ENCODE measurements at regions not wholly inside any gene's neighbourhood (a gene's known extent, or its start where the extent isn't known, plus 50 kb on each side); places are given as distances from the start of the nearest gene placed in this dataset.

DNA sequence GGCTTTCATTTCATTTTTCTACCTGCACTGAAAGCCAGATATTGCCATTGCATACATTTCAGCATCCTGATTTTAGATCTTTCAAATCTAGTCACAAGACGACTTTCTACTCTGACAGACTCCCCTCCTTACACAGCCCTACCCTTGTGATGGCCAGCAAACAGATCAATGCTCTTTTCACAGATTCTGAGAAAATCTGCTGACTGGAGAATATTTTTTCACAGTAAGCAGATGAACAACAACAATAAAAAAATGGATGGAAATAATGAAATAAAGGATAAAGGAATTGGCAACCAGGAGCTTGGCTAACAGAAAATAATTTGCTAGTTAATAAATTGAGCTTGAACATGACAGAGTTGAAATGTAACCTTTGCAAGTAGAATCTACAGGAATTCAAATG is 527.2 kb downstream of the IRS1 start:
- H3K27me3 Mint-ChIP-seq, result peaks cover 40% of the 10 kb centered on the region
- H3K4me1 Mint-ChIP-seq, result no peaks in the 10 kb centered on the region
- no peak overlapping the region for H3K4me3 Mint-ChIP-seq
- no peak overlapping the region for H3K27ac Mint-ChIP-seq
- H3K36me3 Mint-ChIP-seq, result no peaks in the 10 kb centered on the region
- H3K9me3 Mint-ChIP-seq, result no peaks in the 10 kb centered on the region
- no peak for ATAC-seq

DNA sequence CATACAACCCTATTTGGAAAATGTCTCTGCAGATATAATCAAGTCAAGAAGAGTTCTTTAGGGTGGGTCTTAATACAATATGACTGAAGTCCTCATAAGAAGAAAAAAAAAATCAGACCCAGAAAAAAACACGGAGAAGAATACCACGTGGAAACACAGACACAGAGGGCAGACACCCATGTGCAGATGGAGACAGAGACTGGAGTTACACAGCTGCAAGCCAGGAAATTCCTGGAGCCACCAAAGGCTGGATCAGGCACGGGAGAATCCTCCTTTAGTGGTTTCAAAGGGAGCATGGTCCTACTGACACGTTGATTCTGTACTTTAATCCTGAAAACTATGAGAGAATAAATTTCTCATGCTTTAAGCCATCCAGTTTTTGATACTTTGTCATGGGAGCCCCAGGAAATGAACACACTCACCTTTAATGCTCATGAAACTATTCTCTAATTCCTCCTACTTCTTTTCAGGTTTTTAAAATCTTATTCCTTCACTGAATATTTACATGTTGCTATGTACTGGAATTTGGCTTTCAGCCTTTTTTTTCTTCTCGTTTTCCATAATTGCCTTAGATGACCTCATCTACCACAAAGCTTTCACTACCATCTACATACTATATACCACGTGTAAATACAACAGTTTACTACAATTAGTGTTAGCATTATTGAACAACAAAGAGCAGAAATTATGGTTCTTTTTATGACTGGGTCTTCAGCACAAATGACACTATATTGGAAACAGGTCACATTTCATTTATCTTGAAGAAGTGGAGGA is 529.1 kb downstream of the IRS1 start:
- Mint-ChIP-seq H3K4me3 (no peak overlapping the region), H3K27ac (no peak overlapping the region), H3K36me3 (no peaks in the 10 kb centered on the region), H3K4me1 (no peaks in the 10 kb centered on the region), H3K27me3 (peaks cover 29% of the 10 kb centered on the region), H3K9me3 (no peaks in the 10 kb centered on the region)
- no peak for ATAC-seq

DNA sequence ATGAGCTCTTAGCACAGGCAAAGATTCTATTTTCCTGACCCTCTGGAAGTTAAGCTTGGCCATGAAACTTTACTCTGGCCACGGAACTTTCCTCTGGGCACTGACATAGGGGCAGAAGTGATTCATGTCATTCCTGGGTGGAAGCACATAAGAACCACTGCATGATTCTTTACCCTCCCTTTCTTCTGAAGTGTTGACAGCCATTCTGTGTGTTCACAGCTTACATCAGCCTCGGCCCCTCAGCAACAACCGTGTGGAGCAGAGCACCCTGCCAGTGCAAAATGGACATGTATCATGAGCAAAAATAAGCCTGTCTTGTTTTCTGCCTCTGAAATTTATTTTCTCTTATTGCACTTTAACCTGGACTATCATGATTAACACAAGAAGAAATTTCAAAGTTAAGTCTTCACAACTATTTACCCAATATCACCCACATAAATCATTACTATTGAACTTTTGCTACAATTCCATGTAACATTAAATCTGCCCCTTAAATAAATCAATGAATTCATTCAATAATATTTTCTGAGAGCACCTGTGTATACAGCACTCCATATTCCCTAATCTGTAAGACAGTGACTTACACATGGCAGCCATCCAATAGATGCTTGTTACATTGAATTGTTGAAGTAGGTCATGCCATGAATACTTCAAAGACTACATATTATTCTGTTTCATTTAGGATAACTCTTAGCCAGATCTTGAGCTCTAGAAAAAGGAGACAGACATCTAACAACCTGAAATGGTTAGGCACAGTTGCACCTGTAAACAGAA is 531.9 kb downstream of the IRS1 start:
- Mint-ChIP-seq H3K4me3 (no peak overlapping the region), H3K27me3 (peaks cover 29% of the 10 kb centered on the region), H3K36me3 (no peaks in the 10 kb centered on the region), H3K9me3 (peaks cover 1% of the 10 kb centered on the region), H3K4me1 (no peaks in the 10 kb centered on the region), H3K27ac (no peak overlapping the region)
- ATAC-seq, result no peak

DNA sequence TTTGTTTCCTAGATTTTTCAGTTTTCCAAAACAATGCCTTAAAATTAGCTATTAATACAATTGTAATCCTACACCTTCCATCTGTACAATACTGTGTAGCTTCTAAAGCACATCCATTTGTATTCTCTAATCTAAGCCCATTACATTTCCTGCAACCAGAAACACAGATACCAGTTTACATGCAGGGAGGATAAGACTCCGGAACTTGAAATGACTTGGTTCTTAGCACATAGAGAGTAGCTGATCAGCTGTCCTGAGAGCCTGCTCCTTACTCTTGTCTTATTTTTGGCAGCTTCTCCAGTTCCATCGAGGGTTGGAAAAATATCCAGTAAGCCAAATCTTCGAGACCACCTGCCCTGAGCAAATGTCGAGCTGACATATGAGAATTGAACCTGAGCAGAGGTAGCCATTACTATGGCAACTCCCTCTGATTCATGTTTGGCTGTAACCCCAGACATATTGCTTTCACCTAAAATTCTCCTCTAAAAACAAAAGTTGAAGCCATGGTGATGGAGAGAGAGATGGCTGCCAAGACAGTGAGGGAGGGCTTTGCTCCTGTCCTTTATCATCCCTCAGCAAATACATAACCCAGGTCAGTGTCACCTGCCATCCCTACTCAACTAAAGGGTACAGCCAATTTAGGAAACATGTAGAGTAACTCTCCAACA is 542.8 kb downstream of the IRS1 start:
- no peak overlapping the region for H3K27ac Mint-ChIP-seq
- no peaks in the 10 kb centered on the region for H3K36me3 Mint-ChIP-seq
- no peak overlapping the region for H3K4me3 Mint-ChIP-seq
- H3K27me3 Mint-ChIP-seq, result no peaks in the 10 kb centered on the region
- no peaks in the 10 kb centered on the region for H3K4me1 Mint-ChIP-seq
- H3K9me3 Mint-ChIP-seq, result peaks cover 3% of the 10 kb centered on the region
- ATAC-seq, result no peak

DNA sequence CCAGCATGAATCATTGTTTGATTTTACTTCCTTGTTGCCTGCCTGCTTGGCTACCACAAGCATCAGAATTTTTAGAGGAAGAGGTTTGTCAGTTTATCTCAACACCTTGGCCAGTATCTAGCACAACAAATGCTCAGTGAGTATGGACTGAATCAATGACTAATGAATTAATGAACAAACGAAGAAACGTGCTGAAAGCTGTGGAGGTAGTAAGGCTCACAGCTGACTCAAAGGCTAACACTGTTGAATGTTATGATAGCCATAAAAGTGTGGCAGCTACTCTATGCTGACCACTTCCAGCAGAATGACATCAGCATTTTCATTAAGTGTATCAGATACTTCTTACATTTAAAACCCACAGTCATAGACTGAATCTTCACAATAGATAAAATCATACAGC is 543.4 kb downstream of the IRS1 start:
- Mint-ChIP-seq H3K4me3 (no peak overlapping the region), H3K27ac (no peak overlapping the region), H3K27me3 (no peaks in the 10 kb centered on the region), H3K4me1 (no peaks in the 10 kb centered on the region), H3K36me3 (no peaks in the 10 kb centered on the region), H3K9me3 (peaks cover 3% of the 10 kb centered on the region)
- ATAC-seq, result no peak

DNA sequence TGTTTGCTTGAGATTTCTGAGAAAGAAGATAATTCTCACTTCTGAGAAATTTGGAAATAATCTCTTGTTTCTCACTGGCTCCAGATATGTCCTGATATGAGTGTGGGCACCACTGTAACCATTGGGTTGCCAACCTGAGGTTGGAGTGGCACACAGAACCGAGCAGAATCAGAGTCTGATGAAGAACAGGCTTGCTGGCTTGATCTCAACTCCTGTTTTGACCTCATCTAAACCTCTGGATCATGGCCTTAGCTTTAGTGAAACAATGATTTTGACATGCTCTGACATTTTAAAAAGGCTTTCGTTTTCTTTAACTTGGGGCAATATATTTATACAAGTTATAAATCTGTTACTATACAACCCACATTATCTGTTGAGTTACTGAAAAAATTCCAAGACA is 548.0 kb downstream of the IRS1 start:
- Mint-ChIP-seq H3K4me1 (no peaks in the 10 kb centered on the region), H3K9me3 (no peaks in the 10 kb centered on the region), H3K36me3 (no peaks in the 10 kb centered on the region), H3K27ac (no peak overlapping the region), H3K4me3 (no peak overlapping the region), H3K27me3 (peaks cover 9% of the 10 kb centered on the region)
- ATAC-seq, result no peak

DNA sequence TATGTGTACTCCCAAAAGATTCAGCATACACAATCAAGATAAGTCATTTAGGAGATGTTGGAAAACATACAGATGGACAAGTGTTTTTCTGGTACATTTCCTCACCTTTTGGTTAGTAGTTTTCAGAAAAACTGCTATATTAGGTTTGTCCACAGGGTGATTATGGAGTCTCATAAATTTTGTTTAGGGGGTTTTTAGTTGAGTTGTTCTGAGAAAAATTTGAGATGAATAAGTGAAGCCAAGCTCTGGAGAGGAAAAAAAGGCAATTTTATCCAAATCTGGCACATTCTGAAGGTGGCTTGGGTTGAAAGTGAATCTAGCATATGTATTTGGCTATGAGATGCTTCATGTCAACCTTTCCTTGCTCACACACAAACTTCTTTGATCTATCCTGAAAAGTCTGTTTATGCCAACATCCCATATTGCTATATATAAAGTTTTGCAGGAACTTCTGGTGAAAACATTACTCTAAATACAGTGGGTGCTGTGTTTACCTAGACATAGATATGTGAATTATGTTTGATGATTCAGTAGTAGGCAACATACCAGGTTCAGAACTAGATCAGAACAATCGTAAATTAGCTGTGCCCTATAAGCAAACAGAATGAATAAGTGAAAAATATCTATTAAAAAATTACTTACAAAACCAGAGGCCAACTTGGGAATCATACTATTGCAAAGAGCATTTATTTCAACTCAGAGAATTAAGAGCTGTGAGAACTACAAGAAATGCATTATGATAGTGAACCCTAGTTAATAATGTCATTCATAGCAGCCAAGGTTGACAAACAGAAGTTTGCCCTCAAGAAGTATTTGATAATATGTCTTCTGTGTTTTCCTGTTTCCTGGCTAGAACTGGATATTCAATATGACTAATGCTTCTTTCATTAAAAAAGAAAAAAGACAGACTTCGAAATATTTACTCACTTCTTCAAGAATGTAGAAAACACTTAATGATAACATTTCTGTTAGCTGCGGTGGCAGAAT is 552.0 kb downstream of the IRS1 start:
- peaks cover 9% of the 10 kb centered on the region for H3K27me3 Mint-ChIP-seq
- H3K4me1 Mint-ChIP-seq, result no peaks in the 10 kb centered on the region
- no peak for ATAC-seq
- no peaks in the 10 kb centered on the region for H3K36me3 Mint-ChIP-seq
- peaks cover 4% of the 10 kb centered on the region for H3K9me3 Mint-ChIP-seq
- no peak overlapping the region for H3K4me3 Mint-ChIP-seq
- H3K27ac Mint-ChIP-seq, result no peak overlapping the region

DNA sequence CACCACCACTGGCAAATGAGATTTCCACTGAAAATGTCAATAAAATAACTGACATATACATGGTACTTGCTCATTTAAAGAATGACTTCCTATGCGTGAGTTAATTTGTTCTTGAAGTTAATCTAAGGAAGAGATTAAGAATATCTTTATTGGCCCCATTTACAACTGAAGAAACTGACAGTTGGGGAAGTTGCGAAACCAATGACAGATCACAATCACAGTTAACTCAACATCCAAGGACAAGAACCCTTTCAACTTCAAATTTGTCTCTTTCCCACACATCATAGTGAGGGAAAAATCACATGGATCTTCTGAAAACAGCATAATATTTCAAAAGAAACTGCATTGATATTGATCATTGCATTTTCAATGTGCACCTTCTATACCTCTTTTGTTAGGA is 565.4 kb downstream of the IRS1 start:
- no peaks in the 10 kb centered on the region for H3K4me1 Mint-ChIP-seq
- H3K27ac Mint-ChIP-seq, result no peak overlapping the region
- no peak for ATAC-seq
- H3K4me3 Mint-ChIP-seq, result no peak overlapping the region
- H3K36me3 Mint-ChIP-seq, result no peaks in the 10 kb centered on the region
- no peaks in the 10 kb centered on the region for H3K9me3 Mint-ChIP-seq
- no peaks in the 10 kb centered on the region for H3K27me3 Mint-ChIP-seq

DNA sequence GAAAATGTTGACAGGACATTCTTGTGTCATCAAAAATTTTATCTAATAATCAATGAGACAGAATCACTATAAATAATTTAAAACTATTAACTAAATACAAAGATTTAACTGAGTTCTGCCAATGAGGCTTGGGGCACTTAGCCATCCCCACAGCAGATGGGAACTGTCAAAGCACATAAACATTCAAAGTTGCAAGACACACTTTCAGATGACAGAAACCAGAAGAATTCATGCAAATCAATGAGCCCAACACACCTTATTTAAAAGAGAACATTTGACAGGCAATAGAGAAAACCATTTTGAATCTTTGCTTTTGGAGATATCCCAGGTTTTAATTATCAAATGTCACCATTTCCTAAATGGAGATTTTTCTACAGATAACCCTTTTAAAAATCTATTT is 566.2 kb downstream of the IRS1 start:
- H3K4me3 Mint-ChIP-seq, result no peak overlapping the region
- no peaks in the 10 kb centered on the region for H3K36me3 Mint-ChIP-seq
- H3K27me3 Mint-ChIP-seq, result no peaks in the 10 kb centered on the region
- no peak for ATAC-seq
- no peaks in the 10 kb centered on the region for H3K9me3 Mint-ChIP-seq
- no peaks in the 10 kb centered on the region for H3K4me1 Mint-ChIP-seq
- no peak overlapping the region for H3K27ac Mint-ChIP-seq

DNA sequence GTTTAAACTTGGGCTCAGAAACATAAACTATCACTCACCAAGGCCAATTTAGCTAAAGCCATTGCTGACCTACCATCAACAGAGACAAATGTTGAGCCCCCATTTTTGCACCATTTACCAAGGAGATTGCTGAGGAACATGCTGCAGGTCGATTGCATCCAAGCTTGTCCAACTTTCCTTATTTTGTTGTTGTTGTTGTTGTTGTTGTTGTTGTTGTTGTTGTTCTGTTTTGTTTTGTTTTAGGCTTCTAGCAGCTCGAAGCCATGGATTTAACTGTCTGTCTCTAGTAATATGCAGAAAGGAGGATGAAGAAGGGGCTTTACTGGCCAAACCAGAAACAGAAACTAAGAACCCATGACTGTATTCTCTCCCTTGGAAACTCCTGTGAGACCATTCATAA is 571.5 kb downstream of the IRS1 start:
- no peaks in the 10 kb centered on the region for H3K4me1 Mint-ChIP-seq
- no peak overlapping the region for H3K27ac Mint-ChIP-seq
- H3K27me3 Mint-ChIP-seq, result no peaks in the 10 kb centered on the region
- H3K9me3 Mint-ChIP-seq, result no peaks in the 10 kb centered on the region
- no peaks in the 10 kb centered on the region for H3K36me3 Mint-ChIP-seq
- no peak for ATAC-seq
- no peak overlapping the region for H3K4me3 Mint-ChIP-seq

DNA sequence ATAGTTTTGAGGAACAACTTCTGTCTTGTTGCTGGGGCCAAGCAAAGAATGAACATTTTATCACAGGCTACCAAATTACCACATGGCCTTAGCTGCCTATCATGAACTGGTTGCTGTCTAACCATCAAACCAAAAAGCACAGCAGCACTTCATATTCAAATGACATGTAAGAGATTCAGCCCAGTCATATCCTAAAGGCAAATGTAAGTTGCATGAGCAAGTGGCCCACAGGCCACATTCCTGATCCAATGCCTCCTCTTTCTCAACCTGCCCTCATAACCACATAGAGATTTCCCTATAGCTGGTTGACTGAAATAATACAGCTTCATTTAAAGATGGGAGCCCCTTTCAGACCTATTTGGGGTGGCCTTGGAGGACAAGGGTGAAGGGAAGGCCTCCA is 572.3 kb downstream of the IRS1 start:
- no peak for ATAC-seq
- Mint-ChIP-seq H3K27me3 (no peaks in the 10 kb centered on the region), H3K4me3 (no peak overlapping the region)

DNA sequence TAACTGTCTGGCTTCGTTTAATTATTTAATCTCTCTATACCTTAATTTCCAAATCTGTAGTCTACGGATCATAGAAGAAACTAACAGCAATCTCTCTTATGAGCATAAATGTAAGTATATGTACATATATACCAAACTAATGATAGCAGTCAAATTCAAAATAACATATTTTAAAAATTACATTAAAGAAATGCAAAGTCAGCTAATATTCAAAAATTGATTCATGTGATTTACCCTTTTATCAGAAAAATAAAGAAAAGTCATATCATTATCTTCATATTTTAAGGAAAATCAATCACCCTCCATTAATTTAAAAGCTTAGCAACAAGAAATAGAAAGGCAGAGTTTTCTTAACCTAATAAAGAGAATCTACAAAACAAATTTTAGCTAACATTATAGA is 575.9 kb downstream of the IRS1 start:
- no peaks in the 10 kb centered on the region for H3K9me3 Mint-ChIP-seq
- H3K27me3 Mint-ChIP-seq, result no peaks in the 10 kb centered on the region
- no peaks in the 10 kb centered on the region for H3K36me3 Mint-ChIP-seq
- H3K27ac Mint-ChIP-seq, result no peak overlapping the region
- no peaks in the 10 kb centered on the region for H3K4me1 Mint-ChIP-seq
- no peak overlapping the region for H3K4me3 Mint-ChIP-seq
- no peak for ATAC-seq

More for the DNA sequence above, 572.3 kb downstream of the IRS1 start:
- Mint-ChIP-seq H3K36me3 (no peaks in the 10 kb centered on the region), H3K4me1 (no peaks in the 10 kb centered on the region), H3K9me3 (no peaks in the 10 kb centered on the region), H3K27ac (no peak overlapping the region)

DNA sequence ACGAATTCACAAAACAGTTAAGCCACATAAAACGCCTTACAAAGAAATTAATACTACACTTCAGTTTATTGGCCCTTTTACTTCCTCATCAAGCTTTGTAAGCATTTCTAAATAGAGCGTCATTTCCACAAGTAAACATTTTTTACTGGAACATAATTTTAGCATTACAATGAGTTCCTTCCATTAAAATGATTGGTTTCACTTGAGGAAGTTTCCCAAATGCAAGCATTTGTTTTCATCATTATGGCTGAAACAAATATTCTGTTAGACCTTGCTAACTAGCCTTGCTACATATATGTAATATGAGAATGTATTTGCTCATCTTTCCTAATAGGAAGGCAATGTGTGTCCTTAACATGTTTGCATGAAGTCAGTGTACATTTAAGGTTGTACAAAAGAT is 579.1 kb downstream of the IRS1 start:
- H3K27me3 Mint-ChIP-seq, result no peaks in the 10 kb centered on the region
- peaks cover 6% of the 10 kb centered on the region for H3K4me1 Mint-ChIP-seq
- no peak overlapping the region for H3K27ac Mint-ChIP-seq
- H3K36me3 Mint-ChIP-seq, result no peaks in the 10 kb centered on the region
- no peaks in the 10 kb centered on the region for H3K9me3 Mint-ChIP-seq
- no peak for ATAC-seq
- H3K4me3 Mint-ChIP-seq, result no peak overlapping the region

DNA sequence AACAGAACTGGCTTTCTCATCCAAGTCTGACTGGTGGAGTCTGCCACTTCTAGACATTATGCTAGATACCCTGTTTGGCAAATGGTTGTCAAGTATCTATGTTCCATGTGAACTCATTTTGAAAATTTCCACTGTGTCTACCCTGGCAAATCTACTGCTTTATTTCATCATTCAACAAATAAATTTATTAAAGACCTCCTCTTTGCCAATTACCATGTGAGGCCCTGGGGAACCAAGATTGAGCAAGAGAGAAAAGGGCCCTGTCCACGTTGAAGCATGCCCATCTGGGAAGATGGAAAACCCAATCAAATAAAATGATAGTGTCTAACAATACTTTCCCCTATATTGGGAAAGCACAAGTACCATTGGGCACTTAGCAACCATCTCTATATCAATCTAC is 582.4 kb downstream of the IRS1 start:
- Mint-ChIP-seq H3K4me1 (peaks cover 6% of the 10 kb centered on the region), H3K27me3 (no peaks in the 10 kb centered on the region), H3K36me3 (no peaks in the 10 kb centered on the region), H3K9me3 (no peaks in the 10 kb centered on the region), H3K27ac (no peak overlapping the region), H3K4me3 (no peak overlapping the region)
- no peak for ATAC-seq

DNA sequence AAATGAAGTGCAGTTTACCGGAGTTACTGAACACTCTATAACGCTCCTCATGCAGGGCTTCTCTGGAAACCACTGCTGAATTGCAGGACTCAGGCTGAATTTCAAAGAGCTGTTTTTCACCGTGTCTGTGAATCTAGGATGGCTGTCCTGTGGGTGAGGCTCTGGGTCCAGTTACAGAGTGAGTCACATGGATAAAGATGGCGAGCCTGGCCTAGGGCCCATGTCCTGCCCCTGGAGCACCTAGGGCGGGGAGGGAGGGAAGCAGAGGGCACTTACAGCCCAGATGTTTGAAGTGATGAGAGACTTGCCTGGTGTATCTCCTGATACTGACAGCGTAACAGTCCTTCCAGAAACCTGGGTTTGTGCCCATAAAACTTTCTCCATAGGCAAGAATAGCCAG is 583.0 kb downstream of the IRS1 start:
- ATAC-seq, result no peak
- H3K27ac Mint-ChIP-seq, result no peak overlapping the region
- H3K4me3 Mint-ChIP-seq, result no peak overlapping the region
- H3K4me1 Mint-ChIP-seq, result peaks cover 6% of the 10 kb centered on the region
- H3K27me3 Mint-ChIP-seq, result no peaks in the 10 kb centered on the region
- no peaks in the 10 kb centered on the region for H3K9me3 Mint-ChIP-seq
- no peaks in the 10 kb centered on the region for H3K36me3 Mint-ChIP-seq
